ENCODE measurements at regions not wholly inside any gene's neighbourhood (a gene's known extent, or its start where the extent isn't known, plus 50 kb on each side); places are given as distances from the start of the nearest gene placed in this dataset.

DNA sequence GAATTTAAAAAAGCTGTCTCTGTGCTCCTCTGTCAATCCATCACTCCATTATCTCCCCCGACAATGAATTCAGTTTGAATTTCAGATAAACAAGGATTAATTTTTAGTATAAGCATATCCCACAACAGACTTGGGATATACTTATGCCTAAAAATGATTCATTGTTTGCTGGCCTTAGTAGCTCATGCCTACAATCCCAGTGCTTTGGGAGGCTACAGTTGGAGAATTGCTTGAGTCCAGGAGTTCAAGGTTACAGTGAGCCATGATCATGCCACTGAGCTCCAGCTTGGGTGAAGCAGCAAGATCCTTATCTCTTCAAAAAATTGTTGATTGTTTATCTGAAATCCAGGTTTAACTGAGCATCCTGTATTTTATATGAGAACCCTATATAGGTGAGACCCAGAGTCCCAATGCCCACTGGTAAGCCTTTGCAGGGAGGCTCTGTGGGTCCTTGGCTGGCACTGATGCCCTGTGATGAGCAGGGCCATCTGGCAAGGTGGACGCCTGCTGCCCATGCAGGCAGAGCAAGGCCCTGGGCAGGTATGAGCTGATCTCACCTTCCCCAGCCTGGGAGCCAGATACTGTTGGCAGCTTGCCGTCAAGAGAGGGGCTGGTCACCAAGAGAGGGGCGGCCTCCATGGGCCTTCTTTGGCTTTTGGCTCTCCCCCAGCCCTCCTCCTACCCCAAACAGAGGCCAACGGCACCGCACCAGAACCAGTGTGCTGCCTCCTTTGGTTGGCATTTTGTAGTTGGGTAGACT is 158.7 kb downstream of the SEC14L1 start (continued):
- TF ChIP-seq, protein P1, sequence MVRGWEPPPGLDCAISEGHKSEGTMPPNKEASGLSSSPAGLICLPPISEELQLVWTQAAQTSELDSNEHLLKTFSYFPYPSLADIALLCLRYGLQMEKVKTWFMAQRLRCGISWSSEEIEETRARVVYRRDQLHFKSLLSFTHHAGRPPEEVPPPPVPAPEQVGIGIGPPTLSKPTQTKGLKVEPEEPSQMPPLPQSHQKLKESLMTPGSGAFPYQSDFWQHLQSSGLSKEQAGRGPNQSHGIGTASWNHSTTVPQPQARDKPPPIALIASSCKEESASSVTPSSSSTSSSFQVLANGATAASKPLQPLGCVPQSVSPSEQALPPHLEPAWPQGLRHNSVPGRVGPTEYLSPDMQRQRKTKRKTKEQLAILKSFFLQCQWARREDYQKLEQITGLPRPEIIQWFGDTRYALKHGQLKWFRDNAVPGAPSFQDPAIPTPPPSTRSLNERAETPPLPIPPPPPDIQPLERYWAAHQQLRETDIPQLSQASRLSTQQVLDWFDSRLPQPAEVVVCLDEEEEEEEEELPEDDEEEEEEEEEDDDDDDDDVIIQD (CRISPR knock-in tag; IDR thresholded peaks at IDR 0.05; ENCODE audit: low read depth): no peak
- TF ChIP-seq, protein P2, sequence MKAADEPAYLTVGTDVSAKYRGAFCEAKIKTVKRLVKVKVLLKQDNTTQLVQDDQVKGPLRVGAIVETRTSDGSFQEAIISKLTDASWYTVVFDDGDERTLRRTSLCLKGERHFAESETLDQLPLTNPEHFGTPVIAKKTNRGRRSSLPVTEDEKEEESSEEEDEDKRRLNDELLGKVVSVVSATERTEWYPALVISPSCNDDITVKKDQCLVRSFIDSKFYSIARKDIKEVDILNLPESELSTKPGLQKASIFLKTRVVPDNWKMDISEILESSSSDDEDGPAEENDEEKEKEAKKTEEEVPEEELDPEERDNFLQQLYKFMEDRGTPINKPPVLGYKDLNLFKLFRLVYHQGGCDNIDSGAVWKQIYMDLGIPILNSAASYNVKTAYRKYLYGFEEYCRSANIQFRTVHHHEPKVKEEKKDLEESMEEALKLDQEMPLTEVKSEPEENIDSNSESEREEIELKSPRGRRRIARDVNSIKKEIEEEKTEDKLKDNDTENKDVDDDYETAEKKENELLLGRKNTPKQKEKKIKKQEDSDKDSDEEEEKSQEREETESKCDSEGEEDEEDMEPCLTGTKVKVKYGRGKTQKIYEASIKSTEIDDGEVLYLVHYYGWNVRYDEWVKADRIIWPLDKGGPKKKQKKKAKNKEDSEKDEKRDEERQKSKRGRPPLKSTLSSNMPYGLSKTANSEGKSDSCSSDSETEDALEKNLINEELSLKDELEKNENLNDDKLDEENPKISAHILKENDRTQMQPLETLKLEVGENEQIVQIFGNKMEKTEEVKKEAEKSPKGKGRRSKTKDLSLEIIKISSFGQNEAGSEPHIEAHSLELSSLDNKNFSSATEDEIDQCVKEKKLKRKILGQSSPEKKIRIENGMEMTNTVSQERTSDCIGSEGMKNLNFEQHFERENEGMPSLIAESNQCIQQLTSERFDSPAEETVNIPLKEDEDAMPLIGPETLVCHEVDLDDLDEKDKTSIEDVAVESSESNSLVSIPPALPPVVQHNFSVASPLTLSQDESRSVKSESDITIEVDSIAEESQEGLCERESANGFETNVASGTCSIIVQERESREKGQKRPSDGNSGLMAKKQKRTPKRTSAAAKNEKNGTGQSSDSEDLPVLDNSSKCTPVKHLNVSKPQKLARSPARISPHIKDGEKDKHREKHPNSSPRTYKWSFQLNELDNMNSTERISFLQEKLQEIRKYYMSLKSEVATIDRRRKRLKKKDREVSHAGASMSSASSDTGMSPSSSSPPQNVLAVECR (CRISPR knock-in tag; IDR thresholded peaks at IDR 0.05; ENCODE audit: borderline replicate concordance): peak; percentile 21; the same call in 1 of the 2 replicates
- TF ChIP-seq KMT2B (CRISPR knock-in tag; IDR thresholded peaks at IDR 0.05) (peak; percentile 3; the same call in 1 of the 2 replicates), FOSL1 (CRISPR knock-in tag; IDR thresholded peaks at IDR 0.05; ENCODE audit: borderline replicate concordance) (0 out of 2 replicates have a peak, but pooled peaks have one; percentile 12), ELF3 (CRISPR knock-in tag; IDR thresholded peaks at IDR 0.05) (no peak), HMG20A (CRISPR knock-in tag; IDR thresholded peaks at IDR 0.05; ENCODE audit: borderline replicate concordance) (no peak), BRD4 (CRISPR knock-in tag; IDR thresholded peaks at IDR 0.05) (no peak; the same call in 1 of the 2 replicates), ZNF33B (CRISPR knock-in tag; IDR thresholded peaks at IDR 0.05) (no peak), PCBP2 (optimal IDR thresholded peaks at IDR 0.05; ENCODE audit: low read depth, low read length, poor library complexity, severe bottlenecking) (no peak), KLF11 (CRISPR knock-in tag; IDR thresholded peaks at IDR 0.05) (no peak)
- TF ChIP-seq, protein P3, sequence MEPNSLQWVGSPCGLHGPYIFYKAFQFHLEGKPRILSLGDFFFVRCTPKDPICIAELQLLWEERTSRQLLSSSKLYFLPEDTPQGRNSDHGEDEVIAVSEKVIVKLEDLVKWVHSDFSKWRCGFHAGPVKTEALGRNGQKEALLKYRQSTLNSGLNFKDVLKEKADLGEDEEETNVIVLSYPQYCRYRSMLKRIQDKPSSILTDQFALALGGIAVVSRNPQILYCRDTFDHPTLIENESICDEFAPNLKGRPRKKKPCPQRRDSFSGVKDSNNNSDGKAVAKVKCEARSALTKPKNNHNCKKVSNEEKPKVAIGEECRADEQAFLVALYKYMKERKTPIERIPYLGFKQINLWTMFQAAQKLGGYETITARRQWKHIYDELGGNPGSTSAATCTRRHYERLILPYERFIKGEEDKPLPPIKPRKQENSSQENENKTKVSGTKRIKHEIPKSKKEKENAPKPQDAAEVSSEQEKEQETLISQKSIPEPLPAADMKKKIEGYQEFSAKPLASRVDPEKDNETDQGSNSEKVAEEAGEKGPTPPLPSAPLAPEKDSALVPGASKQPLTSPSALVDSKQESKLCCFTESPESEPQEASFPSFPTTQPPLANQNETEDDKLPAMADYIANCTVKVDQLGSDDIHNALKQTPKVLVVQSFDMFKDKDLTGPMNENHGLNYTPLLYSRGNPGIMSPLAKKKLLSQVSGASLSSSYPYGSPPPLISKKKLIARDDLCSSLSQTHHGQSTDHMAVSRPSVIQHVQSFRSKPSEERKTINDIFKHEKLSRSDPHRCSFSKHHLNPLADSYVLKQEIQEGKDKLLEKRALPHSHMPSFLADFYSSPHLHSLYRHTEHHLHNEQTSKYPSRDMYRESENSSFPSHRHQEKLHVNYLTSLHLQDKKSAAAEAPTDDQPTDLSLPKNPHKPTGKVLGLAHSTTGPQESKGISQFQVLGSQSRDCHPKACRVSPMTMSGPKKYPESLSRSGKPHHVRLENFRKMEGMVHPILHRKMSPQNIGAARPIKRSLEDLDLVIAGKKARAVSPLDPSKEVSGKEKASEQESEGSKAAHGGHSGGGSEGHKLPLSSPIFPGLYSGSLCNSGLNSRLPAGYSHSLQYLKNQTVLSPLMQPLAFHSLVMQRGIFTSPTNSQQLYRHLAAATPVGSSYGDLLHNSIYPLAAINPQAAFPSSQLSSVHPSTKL (CRISPR knock-in tag; IDR thresholded peaks at IDR 0.05): peak; percentile 70
- TF ChIP-seq, protein P4, sequence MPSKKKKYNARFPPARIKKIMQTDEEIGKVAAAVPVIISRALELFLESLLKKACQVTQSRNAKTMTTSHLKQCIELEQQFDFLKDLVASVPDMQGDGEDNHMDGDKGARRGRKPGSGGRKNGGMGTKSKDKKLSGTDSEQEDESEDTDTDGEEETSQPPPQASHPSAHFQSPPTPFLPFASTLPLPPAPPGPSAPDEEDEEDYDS (CRISPR knock-in tag; IDR thresholded peaks at IDR 0.05): no peak
- TF ChIP-seq, protein P5, sequence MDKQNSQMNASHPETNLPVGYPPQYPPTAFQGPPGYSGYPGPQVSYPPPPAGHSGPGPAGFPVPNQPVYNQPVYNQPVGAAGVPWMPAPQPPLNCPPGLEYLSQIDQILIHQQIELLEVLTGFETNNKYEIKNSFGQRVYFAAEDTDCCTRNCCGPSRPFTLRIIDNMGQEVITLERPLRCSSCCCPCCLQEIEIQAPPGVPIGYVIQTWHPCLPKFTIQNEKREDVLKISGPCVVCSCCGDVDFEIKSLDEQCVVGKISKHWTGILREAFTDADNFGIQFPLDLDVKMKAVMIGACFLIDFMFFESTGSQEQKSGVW (CRISPR knock-in tag; IDR thresholded peaks at IDR 0.05; ENCODE audit: borderline replicate concordance): no peak
- TF ChIP-seq, protein P6, sequence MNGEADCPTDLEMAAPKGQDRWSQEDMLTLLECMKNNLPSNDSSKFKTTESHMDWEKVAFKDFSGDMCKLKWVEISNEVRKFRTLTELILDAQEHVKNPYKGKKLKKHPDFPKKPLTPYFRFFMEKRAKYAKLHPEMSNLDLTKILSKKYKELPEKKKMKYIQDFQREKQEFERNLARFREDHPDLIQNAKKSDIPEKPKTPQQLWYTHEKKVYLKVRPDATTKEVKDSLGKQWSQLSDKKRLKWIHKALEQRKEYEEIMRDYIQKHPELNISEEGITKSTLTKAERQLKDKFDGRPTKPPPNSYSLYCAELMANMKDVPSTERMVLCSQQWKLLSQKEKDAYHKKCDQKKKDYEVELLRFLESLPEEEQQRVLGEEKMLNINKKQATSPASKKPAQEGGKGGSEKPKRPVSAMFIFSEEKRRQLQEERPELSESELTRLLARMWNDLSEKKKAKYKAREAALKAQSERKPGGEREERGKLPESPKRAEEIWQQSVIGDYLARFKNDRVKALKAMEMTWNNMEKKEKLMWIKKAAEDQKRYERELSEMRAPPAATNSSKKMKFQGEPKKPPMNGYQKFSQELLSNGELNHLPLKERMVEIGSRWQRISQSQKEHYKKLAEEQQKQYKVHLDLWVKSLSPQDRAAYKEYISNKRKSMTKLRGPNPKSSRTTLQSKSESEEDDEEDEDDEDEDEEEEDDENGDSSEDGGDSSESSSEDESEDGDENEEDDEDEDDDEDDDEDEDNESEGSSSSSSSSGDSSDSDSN (CRISPR knock-in tag; IDR thresholded peaks at IDR 0.05): no peak
- TF ChIP-seq, protein P7, sequence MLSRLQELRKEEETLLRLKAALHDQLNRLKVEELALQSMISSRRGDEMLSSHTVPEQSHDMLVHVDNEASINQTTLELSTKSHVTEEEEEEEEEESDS (CRISPR knock-in tag; IDR thresholded peaks at IDR 0.05; ENCODE audit: borderline replicate concordance): no peak

Data from HepG2 (cell line).